HG03460 (cell line): ENCODE measurements at regions not wholly inside any gene's neighbourhood (a gene's known extent, or its start where the extent isn't known, plus 50 kb on each side); places are given as distances from the start of the nearest gene placed in this dataset.

ENCODE experiments used
- ATAC-seq: cut with Tn5 transposase; IDR thresholded peaks from one replicate; pipeline ENCODE4 v1.9.1; 2021; ENCODE audit not compliant: unreplicated experiment

GRCh38 chr6:134381959-134382358 is 64.0 kb upstream of the SGK1 start:
- no peak for ATAC-seq

- ATAC-seq = no peak
Measured at GRCh38 chr6:134379599-134379998, 61.7 kb upstream of the SGK1 start.

DNA sequence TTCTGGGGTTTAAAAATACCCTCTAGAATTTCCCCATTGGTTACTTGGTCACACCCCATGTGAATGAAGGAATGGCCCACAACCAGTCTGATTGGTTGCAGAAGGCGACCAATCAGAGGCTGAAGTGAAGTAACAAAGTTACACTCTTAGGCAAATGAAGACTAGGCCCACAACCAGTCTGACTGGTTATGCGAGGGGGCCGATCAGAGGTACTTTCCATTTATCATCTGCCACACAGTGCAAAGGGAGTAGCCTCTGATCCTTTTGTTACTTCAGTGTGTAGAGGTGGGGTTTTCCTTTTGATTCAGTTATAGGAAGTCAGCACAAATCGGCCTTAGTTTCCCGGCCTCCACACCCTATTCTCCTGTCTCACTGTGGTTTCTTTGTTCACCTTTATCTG is 61.2 kb upstream of the SGK1 start:
- peak; percentile 78 for ATAC-seq

DNA sequence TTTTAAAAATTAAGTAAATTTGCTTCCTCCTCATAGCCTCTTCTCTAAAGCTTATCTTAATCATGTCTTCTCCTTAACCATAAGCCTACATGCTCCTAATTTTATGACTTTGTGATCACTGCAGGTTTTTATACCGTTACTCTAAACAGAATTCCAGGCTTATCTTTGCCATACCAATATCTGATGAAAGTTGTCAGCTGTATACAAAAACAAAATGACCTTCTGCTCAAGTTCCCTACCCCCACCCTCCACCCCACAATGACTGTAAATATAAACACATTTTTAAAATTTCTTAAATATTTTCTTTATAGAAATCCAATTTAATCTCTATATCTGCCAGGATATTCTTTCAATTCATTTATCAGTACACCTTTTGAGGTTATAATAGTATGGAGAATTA is 60.5 kb upstream of the SGK1 start:
- no peak for ATAC-seq

DNA sequence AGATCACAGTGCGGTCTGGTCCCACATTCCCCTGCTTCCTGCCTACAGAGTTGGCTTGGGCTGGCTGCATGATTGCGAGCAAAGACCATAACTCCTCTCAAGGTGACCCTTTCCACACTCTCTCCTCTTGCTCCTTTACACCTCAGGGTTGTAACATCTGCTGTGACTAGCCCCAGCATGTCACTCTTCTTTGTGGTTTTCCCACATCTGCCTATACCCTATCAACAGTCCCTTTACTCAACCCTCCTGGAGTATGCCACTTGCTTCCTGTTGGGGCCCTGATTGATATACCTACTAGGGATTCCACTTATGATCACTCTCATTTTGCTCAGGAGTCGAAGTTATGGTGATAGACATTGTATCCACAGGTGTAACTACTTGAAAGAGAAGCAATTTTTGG is 58.9 kb upstream of the SGK1 start:
- ATAC-seq = no peak

GRCh38 chr6:134375220-134375580 is 57.3 kb upstream of the SGK1 start:
- ATAC-seq = no peak

DNA sequence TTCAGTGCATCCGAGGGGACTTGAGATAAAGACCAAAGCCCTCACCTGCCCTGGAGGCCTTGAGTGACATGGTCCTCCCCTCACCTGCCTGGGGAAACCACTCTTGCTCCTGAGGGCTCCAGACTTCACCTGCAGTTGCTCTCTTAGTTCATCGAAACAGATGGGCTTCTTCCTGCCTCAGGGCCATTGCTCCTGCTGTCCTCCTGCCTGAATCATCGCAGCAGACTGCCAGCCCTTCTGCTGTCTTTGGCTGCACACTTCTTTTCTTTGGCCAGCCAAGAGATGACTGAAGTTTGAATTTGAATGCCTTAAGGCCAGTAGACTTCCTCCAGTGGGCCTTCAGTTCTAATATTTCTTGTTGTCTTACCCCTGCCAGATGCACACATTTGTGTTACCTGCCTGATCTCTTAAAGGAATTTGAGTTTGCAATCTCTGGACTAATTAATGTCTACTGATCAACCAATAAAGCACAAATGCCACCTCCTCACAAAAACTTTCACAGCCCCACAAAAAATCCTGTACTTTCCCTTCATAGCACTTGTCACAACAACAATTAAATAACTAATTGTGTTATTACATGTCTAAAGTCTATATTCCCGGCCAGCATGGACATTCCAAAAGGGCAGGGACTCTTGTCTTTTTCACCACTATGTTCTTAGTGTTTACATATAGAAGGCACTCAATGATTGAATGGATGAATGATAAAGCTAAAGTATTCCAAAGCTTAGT is 56.7 kb upstream of the SGK1 start:
- ATAC-seq = no peak

GRCh38 chr6:134373993-134374392 is 56.1 kb upstream of the SGK1 start:
- ATAC-seq = no peak

- ATAC-seq = peak; percentile 91
Measured at GRCh38 chr6:134373282-134373922, 55.5 kb upstream of the SGK1 start.

DNA sequence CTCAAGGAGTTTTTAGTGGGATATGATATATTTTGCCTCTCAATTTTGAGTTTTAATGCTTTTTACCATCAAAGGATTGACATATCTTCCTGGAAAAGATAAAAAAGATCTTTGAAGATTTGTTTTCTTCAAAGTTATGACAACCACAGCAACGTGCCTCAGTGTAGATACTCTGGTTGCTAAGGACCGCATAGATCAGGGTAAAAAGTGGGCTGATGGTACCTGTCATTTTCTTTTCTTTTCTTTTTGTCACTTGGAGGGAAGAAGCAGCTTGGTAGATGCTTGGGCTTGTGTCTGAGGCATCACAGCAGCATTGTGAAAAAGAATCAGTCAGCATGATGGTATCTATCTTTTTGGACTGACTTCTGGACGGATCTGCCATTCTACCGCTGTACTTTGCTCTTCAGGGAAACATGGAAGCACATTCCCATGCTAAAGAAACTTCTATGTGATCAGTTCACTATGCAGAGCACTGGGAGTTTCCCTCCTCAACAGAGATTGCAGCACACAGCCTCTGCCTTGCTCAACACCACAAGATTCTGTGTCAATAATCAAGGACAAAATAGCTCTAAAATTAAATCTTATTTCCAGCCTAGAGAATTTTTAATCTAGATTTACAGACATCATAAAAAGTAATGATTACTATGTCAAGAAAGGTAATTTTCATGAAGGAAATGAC is 54.8 kb upstream of the SGK1 start:
- ATAC-seq = no peak

DNA sequence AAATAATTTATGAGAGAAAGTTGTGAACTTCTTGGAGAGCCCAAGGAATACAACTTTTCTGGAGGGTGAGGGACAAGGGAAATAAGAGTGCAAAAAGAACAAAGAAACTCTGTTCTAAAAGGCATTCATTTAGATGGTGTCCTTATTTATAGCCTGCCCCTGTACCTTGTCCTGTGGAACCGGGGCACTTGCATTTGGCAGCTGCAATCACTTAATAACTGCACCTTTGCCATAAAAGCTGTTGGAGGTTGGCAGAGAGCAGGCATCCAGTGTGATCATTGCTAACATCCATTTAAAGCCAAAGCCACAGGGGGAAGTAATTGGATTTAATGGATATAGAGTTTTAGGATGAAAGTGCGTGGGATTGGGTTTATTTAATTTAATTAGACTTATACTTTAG is 50.8 kb upstream of the SGK1 start:
- no peak for ATAC-seq
